Activated naive CD8-positive, alpha-beta T cell treated with anti-CD3 and anti-CD28 coated beads, Interleukin-2, amount 50 U/mL, for 24 hours (primary cell): ENCODE measurements at regions not wholly inside any gene's neighbourhood (a gene's known extent, or its start where the extent isn't known, plus 50 kb on each side); places are given as distances from the start of the nearest gene placed in this dataset.

Experiments
- ATAC-seq: fragments of 150-1000 bp; cut with Tn5 transposase; one replicate; pipeline ENCODE4 v1.10.0; 2021
- DNase-seq: peaks from one replicate; pipeline ENCODE4 v3.0.0; 2021
- H3K27ac Mint-ChIP-seq: one replicate; pipeline ENCODE4 v1.8.0; 2021; ENCODE audit warnings: mild to moderate bottlenecking, mixed read lengths
- H3K27me3 Mint-ChIP-seq: one replicate; pipeline ENCODE4 v1.8.0; 2021; ENCODE audit warnings: mixed read lengths
- H3K36me3 Mint-ChIP-seq: one replicate; pipeline ENCODE4 v1.8.0; 2021; ENCODE audit warnings: low read depth, mixed read lengths
- H3K4me1 Mint-ChIP-seq: one replicate; pipeline ENCODE4 v1.8.0; 2021; ENCODE audit warnings: mixed read lengths
- H3K4me3 Mint-ChIP-seq: one replicate; pipeline ENCODE4 v1.8.0; 2021; ENCODE audit warnings: mild to moderate bottlenecking, moderate library complexity, mixed read lengths
- H3K9me3 Mint-ChIP-seq: one replicate; pipeline ENCODE4 v1.8.0; 2021; ENCODE audit warnings: mixed read lengths

DNA sequence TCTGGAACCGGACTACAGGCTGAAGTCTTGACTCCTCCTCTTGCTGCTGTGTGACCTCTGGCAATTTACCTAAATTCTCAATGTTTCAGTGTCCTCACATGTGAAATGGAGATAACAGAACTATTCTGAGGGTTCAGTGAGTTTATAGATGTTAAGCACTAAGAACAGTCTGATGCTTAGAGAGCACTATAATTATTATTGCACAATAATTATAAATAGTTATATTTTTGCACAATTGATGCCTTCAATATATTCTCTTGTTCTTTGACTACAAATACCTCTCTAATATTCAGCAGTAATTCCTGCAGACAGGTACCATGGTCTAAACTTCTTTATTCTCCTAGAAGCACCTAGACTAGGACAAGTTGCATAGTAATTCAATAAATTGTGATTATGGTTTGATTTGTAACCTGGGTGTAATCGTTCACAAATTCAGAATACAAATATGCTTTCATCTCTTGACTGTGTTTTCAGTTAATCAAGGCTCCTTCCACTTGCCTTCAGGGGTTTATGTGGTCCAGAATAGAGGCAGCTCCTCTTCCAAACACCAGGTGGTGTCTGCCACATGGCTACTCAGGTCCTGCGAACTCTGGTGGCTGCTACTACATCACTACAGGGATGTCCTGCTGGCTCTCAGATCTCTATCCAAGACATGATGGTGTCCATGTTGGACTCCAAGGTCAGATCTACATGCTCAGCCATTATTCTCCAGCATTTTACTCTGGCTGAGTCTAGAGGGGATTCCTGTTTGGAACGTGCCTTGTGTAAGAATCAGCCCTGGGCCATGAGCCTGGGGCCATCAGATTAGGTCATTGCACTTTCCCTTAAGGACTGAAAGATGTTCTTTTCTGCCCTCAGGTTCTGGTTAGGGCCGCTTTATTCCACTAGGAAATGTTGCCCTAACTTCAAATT lies 103.4 kb downstream of the QRFPR start:
- no peak for DNase-seq
- no peak overlapping the region for H3K27ac Mint-ChIP-seq
- peaks cover 14% of the 10 kb centered on the region for H3K4me1 Mint-ChIP-seq
- no peak for ATAC-seq
- no peaks in the 10 kb centered on the region for H3K9me3 Mint-ChIP-seq
- peaks cover 6% of the 10 kb centered on the region for H3K27me3 Mint-ChIP-seq
- H3K36me3 Mint-ChIP-seq = no peaks in the 10 kb centered on the region
- H3K4me3 Mint-ChIP-seq = no peak overlapping the region

DNA sequence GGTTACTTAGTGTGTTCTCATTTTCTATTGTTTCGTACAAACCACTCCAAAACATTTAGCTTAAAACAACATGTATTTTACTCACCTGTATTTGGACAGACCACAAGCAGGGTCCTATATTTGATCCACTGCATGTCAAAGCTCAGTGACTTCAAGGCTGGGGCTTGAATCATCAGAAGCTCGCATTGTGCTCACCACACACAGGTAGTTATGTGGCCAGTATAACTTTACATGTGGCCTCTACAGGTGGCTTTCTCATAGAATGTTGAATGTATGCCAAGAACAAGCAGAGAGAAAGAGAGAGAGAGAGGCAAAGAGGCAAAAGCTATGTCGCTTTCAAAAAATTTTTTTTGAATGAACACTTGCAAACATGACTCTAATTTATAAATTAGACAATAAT lies 107.6 kb downstream of the QRFPR start:
- Mint-ChIP-seq H3K4me3 (no peak overlapping the region), H3K27ac (no peak overlapping the region), H3K9me3 (no peaks in the 10 kb centered on the region), H3K27me3 (peaks cover 3% of the 10 kb centered on the region), H3K4me1 (peaks cover 7% of the 10 kb centered on the region), H3K36me3 (no peaks in the 10 kb centered on the region)
- DNase-seq (no peak), ATAC-seq (no peak)

GRCh38 chr4:121272526-121272925 lies 108.3 kb downstream of the QRFPR start:
- peaks cover 6% of the 10 kb centered on the region for H3K4me1 Mint-ChIP-seq
- no peak overlapping the region for H3K4me3 Mint-ChIP-seq
- peaks cover 1% of the 10 kb centered on the region for H3K27me3 Mint-ChIP-seq

DNA sequence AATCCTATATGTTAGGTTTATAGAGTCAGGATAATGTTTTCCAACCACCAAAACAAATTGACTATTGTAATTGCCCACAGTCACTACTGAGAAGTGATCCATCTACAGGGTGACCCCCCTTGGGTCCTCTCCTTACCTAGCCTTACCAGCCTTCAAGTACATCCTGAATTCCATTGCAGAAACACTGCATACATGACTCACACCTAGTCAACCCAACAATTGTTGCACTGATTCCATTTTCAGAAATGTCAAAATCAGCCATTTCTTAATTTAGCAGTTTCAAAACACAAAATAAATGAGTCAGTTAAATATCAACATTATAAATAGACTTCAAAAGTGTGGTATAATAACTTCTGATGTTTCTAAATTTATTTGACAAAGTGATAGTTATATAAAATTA lies 106.3 kb upstream of the TNIP3 start:
- ATAC-seq (no peak), DNase-seq (no peak)
- peaks cover 6% of the 10 kb centered on the region for H3K4me1 Mint-ChIP-seq
- H3K27ac Mint-ChIP-seq = no peak overlapping the region
- no peaks in the 10 kb centered on the region for H3K27me3 Mint-ChIP-seq
- H3K9me3 Mint-ChIP-seq = no peaks in the 10 kb centered on the region
- no peak overlapping the region for H3K4me3 Mint-ChIP-seq
- no peaks in the 10 kb centered on the region for H3K36me3 Mint-ChIP-seq

More at GRCh38 chr4:121272526-121272925, 108.3 kb downstream of the QRFPR start:
- Mint-ChIP-seq H3K9me3 (no peaks in the 10 kb centered on the region), H3K36me3 (no peaks in the 10 kb centered on the region), H3K27ac (no peak overlapping the region)
- DNase-seq (no peak), ATAC-seq (peak; percentile 56)

- DNase-seq (no peak), ATAC-seq (no peak)
- Mint-ChIP-seq H3K9me3 (no peaks in the 10 kb centered on the region), H3K36me3 (no peaks in the 10 kb centered on the region), H3K4me1 (peaks cover 6% of the 10 kb centered on the region), H3K27ac (no peak overlapping the region), H3K27me3 (no peaks in the 10 kb centered on the region), H3K4me3 (no peak overlapping the region)
These were observed 104.9 kb upstream of the TNIP3 start for GRCh38 chr4:121269001-121269400.

- H3K4me1 Mint-ChIP-seq = no peaks in the 10 kb centered on the region
- no peak overlapping the region for H3K27ac Mint-ChIP-seq
- H3K9me3 Mint-ChIP-seq = no peaks in the 10 kb centered on the region
- no peak overlapping the region for H3K4me3 Mint-ChIP-seq
- H3K27me3 Mint-ChIP-seq = no peaks in the 10 kb centered on the region
- no peaks in the 10 kb centered on the region for H3K36me3 Mint-ChIP-seq
- DNase-seq (no peak), ATAC-seq (no peak)
These were observed 102.9 kb upstream of the TNIP3 start for GRCh38 chr4:121266982-121267381.

DNA sequence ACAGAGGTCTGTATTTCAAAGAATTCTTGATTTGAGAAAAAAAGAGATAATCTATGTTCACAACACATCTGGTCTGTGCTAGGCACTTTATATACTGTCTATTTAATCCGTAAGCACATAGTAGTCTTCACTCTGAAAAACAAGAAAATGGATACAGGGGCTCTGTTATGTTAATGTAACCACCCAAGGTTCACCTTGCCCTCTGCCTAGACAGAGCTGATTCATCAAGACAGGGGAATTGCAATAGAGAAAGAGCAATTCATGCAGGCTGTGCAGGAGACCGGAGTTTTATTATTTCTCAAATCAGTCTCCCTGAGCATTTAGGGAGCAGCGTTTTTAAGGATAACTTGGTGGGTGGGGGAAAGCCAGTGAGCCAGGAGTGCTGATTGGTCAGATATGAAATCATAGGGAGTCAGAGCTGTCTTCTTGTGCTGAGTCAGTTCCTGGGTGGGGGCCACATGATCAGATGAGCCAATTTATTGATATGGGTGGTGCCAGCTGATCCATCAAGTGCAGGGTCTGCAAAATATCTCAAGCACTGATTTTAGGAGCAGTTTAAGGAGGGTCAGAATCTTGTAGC lies 92.9 kb upstream of the TNIP3 start:
- ATAC-seq (peak; percentile 26), DNase-seq (no peak)
- Mint-ChIP-seq H3K36me3 (no peaks in the 10 kb centered on the region), H3K4me3 (peak overlapping the region; percentile 23), H3K4me1 (peaks cover 57% of the 10 kb centered on the region), H3K27ac (peak overlapping the region; percentile 80), H3K27me3 (no peaks in the 10 kb centered on the region), H3K9me3 (no peaks in the 10 kb centered on the region)

GRCh38 chr4:121255986-121256750 lies 92.0 kb upstream of the TNIP3 start:
- Mint-ChIP-seq H3K27ac (peak overlapping the region; percentile 80), H3K27me3 (no peaks in the 10 kb centered on the region), H3K9me3 (no peaks in the 10 kb centered on the region), H3K4me3 (peak overlapping the region; percentile 49), H3K36me3 (no peaks in the 10 kb centered on the region), H3K4me1 (peaks cover 58% of the 10 kb centered on the region)
- DNase-seq = peak; percentile 30
- ATAC-seq = peak; percentile 98

- H3K4me3 Mint-ChIP-seq = no peak overlapping the region
- ATAC-seq = no peak
- H3K27me3 Mint-ChIP-seq = no peaks in the 10 kb centered on the region
- DNase-seq = no peak
- H3K27ac Mint-ChIP-seq = peak overlapping the region; percentile 24
- no peaks in the 10 kb centered on the region for H3K36me3 Mint-ChIP-seq
- peaks cover 60% of the 10 kb centered on the region for H3K4me1 Mint-ChIP-seq
- H3K9me3 Mint-ChIP-seq = no peaks in the 10 kb centered on the region
These were observed 89.8 kb upstream of the TNIP3 start for GRCh38 chr4:121253961-121254360.

DNA sequence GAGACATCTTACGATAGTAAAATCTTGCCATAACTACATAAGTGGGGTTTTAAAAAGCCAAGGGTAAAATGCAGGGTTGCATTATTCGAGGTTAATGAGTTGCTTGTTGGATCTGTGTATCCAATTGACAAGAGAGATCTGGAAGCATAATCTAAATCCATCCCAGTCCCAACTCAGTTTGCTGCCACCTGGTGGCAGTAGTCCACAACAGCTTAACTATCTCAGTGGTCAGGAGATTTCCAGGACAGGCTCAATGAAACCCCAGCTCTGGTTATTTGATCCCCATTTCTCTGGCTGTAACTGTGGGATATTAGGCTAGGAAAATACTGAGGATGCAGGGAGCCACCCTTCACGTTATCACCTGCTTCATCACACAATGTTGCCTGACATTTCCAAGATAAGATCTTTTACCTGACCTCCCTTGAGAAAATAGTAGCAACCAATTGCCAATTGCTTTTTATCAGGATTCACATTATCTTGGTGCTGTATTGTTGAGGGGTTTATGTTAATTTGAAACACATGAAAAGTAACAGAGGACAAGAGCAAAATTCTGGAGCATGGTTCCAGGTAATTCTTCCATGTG lies 88.2 kb upstream of the TNIP3 start:
- H3K4me1 Mint-ChIP-seq = peaks cover 52% of the 10 kb centered on the region
- H3K36me3 Mint-ChIP-seq = no peaks in the 10 kb centered on the region
- no peak overlapping the region for H3K27ac Mint-ChIP-seq
- no peaks in the 10 kb centered on the region for H3K9me3 Mint-ChIP-seq
- no peak overlapping the region for H3K4me3 Mint-ChIP-seq
- ATAC-seq = no peak
- peak; percentile 65 for DNase-seq
- H3K27me3 Mint-ChIP-seq = no peaks in the 10 kb centered on the region

DNA sequence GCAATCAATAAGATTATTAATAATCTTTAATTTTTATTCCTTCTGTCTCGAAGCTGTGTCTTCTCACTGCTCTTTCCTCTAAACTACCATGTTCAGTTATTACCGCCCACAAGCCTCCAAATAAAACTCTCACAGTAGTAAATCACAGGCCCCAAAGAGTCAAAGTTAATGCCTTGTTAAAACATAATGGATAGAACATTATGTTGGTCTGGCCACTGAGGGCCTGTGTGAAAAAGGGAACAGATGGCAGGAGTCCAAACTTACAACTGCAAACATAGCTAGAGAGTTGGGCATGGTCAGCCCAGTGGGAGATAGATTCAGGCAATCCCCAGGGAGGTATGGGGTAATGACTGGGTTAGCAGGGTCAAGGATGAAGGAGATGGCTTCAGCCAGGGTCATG lies 84.6 kb upstream of the TNIP3 start:
- DNase-seq (no peak), ATAC-seq (no peak)
- H3K9me3 Mint-ChIP-seq = no peaks in the 10 kb centered on the region
- no peak overlapping the region for H3K4me3 Mint-ChIP-seq
- no peaks in the 10 kb centered on the region for H3K27me3 Mint-ChIP-seq
- no peaks in the 10 kb centered on the region for H3K36me3 Mint-ChIP-seq
- H3K4me1 Mint-ChIP-seq = peaks cover 27% of the 10 kb centered on the region
- no peak overlapping the region for H3K27ac Mint-ChIP-seq

DNA sequence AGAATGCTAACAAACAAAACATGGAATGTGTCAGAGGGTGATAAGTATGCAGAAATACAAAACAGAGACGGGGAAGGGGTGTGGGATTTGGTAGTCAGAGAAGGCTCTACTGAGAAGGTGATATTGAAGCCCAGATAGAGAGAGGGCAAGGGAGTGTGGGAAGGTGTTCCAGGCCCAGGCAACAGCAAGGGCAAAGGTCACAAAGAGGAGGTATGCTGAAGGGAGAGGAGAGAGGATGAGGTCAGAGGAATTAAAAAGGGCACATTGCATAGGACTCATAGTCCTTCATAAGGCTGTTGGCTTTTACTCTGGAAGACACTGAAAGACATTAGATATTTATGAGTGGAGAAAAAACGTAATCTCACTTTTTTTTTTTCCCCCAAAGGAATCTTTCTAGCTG lies 82.6 kb upstream of the TNIP3 start:
- no peaks in the 10 kb centered on the region for H3K27me3 Mint-ChIP-seq
- H3K9me3 Mint-ChIP-seq = no peaks in the 10 kb centered on the region
- H3K36me3 Mint-ChIP-seq = no peaks in the 10 kb centered on the region
- no peak overlapping the region for H3K4me3 Mint-ChIP-seq
- DNase-seq = no peak
- H3K27ac Mint-ChIP-seq = no peak overlapping the region
- peaks cover 22% of the 10 kb centered on the region for H3K4me1 Mint-ChIP-seq
- no peak for ATAC-seq

- peak overlapping the region; percentile 43 for H3K27ac Mint-ChIP-seq
- peaks cover 15% of the 10 kb centered on the region for H3K4me1 Mint-ChIP-seq
- no peaks in the 10 kb centered on the region for H3K36me3 Mint-ChIP-seq
These were observed 79.4 kb upstream of the TNIP3 start for GRCh38 chr4:121243485-121243884.

GRCh38 chr4:121242188-121242750 lies 78.1 kb upstream of the TNIP3 start:
- Mint-ChIP-seq H3K9me3 (no peaks in the 10 kb centered on the region), H3K27ac (no peak overlapping the region), H3K4me3 (no peak overlapping the region), H3K4me1 (peaks cover 15% of the 10 kb centered on the region), H3K27me3 (no peaks in the 10 kb centered on the region), H3K36me3 (no peaks in the 10 kb centered on the region)
- no peak for DNase-seq
- no peak for ATAC-seq

More at GRCh38 chr4:121243485-121243884, 79.4 kb upstream of the TNIP3 start:
- DNase-seq (no peak), ATAC-seq (peak; percentile 43)
- Mint-ChIP-seq H3K9me3 (no peaks in the 10 kb centered on the region), H3K27me3 (no peaks in the 10 kb centered on the region), H3K4me3 (no peak overlapping the region)
